IMR-90 (cell line): ENCODE measurements at regions not wholly inside any gene's neighbourhood (a gene's known extent, or its start where the extent isn't known, plus 50 kb on each side); places are given as distances from the start of the nearest gene placed in this dataset.

Source experiments
- ATAC-seq: fragments of 200-7000 bp; cut with Tn5 transposase; 2 replicates; pipeline ENCODE4 v1.9.1; 2020; ENCODE audit warnings: low read depth, mild to moderate bottlenecking, moderate library complexity
- BruUV-seq: library from RNA; stranded (reverse); fragments of 400-500 nt; replicated peaks from 2 replicates; lab custom pipeline; 2021; lab: Mats Ljungman, UMichigan
- CTCF ChIA-PET: fragments of 300-600 bp; formaldehyde crosslinking; extraction: SDS; loops from one replicate; lab custom pipeline; 2021; ENCODE audit warnings: antibody characterized with exemption; lab: Yijun Ruan, JAX
- POLR2A ChIA-PET: fragments of 300-600 bp; sonication (Branson Sonifier 250); formaldehyde crosslinking; loops from one replicate; lab custom pipeline; 2022; ENCODE audit warnings: antibody characterized with exemption; ENCODE audit not compliant: unreplicated experiment; lab: Charles Lee
- DNase-seq: peaks from one replicate; pipeline ENCODE4 v3.0.0; 2013
- H2AFZ ChIP-seq: replicated peaks from 2 replicates; pipeline ENCODE3; 2013; ENCODE audit warnings: low read length, mild to moderate bottlenecking; ENCODE audit not compliant: poor library complexity
- H2AK5ac ChIP-seq: 2 replicates; pipeline ENCODE4 v1.6.1; 2013; ENCODE audit warnings: low read depth, low read length, inconsistent platforms
- H2AK9ac ChIP-seq: replicated peaks from 2 replicates; pipeline ENCODE3; 2013; ENCODE audit warnings: mild to moderate bottlenecking, low read depth, low read length, moderate library complexity; ENCODE audit not compliant: poor library complexity
- H2BK120ac ChIP-seq: 2 replicates; pipeline ENCODE4 v1.6.1; 2013; ENCODE audit warnings: low read depth, low read length, inconsistent platforms
- H2BK15ac ChIP-seq: 3 replicates; pipeline ENCODE4 v1.6.1; 2013; ENCODE audit warnings: low read depth, low read length, inconsistent platforms
- H2BK20ac ChIP-seq: 2 replicates; pipeline ENCODE4 v1.6.1; 2013; ENCODE audit warnings: low read depth, mild to moderate bottlenecking, inconsistent platforms, low read length, moderate library complexity
- H2BK5ac ChIP-seq: 2 replicates; pipeline ENCODE4 v1.6.1; 2013; ENCODE audit warnings: mild to moderate bottlenecking, low read depth, low read length, inconsistent platforms; ENCODE audit not compliant: poor library complexity, severe bottlenecking
- H3K14ac ChIP-seq: replicated peaks from 2 replicates; pipeline ENCODE4 v1.6.1; 2013; ENCODE audit warnings: low read depth, low read length, inconsistent platforms
- H3K18ac ChIP-seq: 2 replicates; pipeline ENCODE4 v1.6.1; 2013; ENCODE audit warnings: low read depth, low read length, control low read depth
- H3K23ac ChIP-seq: 2 replicates; pipeline ENCODE4 v1.6.1; 2013; ENCODE audit warnings: low read depth, low read length, inconsistent platforms
- H3K27ac ChIP-seq: 2 replicates; pipeline ENCODE4 v1.5.1; 2013; ENCODE audit warnings: mild to moderate bottlenecking, control low read depth, low read length; ENCODE audit not compliant: insufficient read depth
- H3K27me3 ChIP-seq: 2 replicates; pipeline ENCODE4 v1.6.1; 2013; ENCODE audit warnings: low read length; ENCODE audit not compliant: control insufficient read depth, insufficient read depth
- H3K36me3 ChIP-seq: 2 replicates; pipeline ENCODE4 v1.6.1; 2013; ENCODE audit warnings: low read length, mixed read lengths; ENCODE audit not compliant: control insufficient read depth, insufficient read depth
- H3K4ac ChIP-seq: 2 replicates; pipeline ENCODE4 v1.6.1; 2013; ENCODE audit warnings: low read depth, low read length, inconsistent platforms
- H3K4me1 ChIP-seq: 2 replicates; pipeline ENCODE4 v1.6.1; 2013; ENCODE audit warnings: low read length, mixed read lengths; ENCODE audit not compliant: control insufficient read depth, insufficient read depth
- H3K4me2 ChIP-seq: 2 replicates; pipeline ENCODE4 v1.6.1; 2013; ENCODE audit warnings: low read depth, mild to moderate bottlenecking, control low read depth, low read length, moderate library complexity
- H3K4me3 ChIP-seq: 2 replicates; pipeline ENCODE4 v1.5.1; 2013; ENCODE audit warnings: low read depth, mild to moderate bottlenecking, control low read depth, low read length, moderate library complexity; ENCODE audit not compliant: insufficient read depth
- H3K56ac ChIP-seq: 2 replicates; pipeline ENCODE4 v1.6.1; 2013; ENCODE audit warnings: low read length, inconsistent platforms; ENCODE audit not compliant: insufficient read depth; ENCODE audit errors: extremely low read depth
- H3K79me1 ChIP-seq, 2 experiments: 2 replicates each; pipeline ENCODE4 v1.6.1; 2013; ENCODE audit warnings: low read length in 2 of 2, inconsistent platforms in 1 of 2, low read depth in 1 of 2
- H3K9ac ChIP-seq: 2 replicates; pipeline ENCODE4 v1.6.1; 2013; ENCODE audit warnings: low read depth, low read length, control low read depth
- H3K9me1 ChIP-seq: 2 replicates; pipeline ENCODE4 v1.6.1; 2013; ENCODE audit warnings: low read length, inconsistent platforms; ENCODE audit not compliant: insufficient read depth
- H3K9me3 ChIP-seq: 2 replicates; pipeline ENCODE4 v1.6.1; 2013; ENCODE audit warnings: low read length; ENCODE audit not compliant: control insufficient read depth, insufficient read depth
- H4K20me1 ChIP-seq: 2 replicates; pipeline ENCODE4 v1.6.1; 2013; ENCODE audit warnings: low read length, inconsistent platforms; ENCODE audit not compliant: insufficient read depth
- H4K5ac ChIP-seq: 2 replicates; pipeline ENCODE4 v1.6.1; 2013; ENCODE audit warnings: mild to moderate bottlenecking, low read depth, low read length, control low read depth
- H4K8ac ChIP-seq, 2 experiments: 2 replicates each; pipeline ENCODE4 v1.6.1; 2013; ENCODE audit warnings: low read depth in 2 of 2, low read length in 2 of 2, control low read depth in 1 of 2, inconsistent platforms in 1 of 2
- H4K91ac ChIP-seq: 2 replicates; pipeline ENCODE4 v1.6.1; 2013; ENCODE audit warnings: low read depth, low read length, inconsistent platforms; ENCODE audit not compliant: insufficient read depth
- BHLHE40 ChIP-seq: fragments of 150-350 bp; IDR thresholded peaks from 2 replicates; pipeline ENCODE4 v1.6.1; 2016; ENCODE audit warnings: mild to moderate bottlenecking, low read depth, low read length
- CEBPB ChIP-seq: IDR thresholded peaks from 2 replicates; pipeline ENCODE4 v1.6.1; 2012; ENCODE audit warnings: low read depth, low read length, improper control_type of control experiment
- CHD1 ChIP-seq: IDR thresholded peaks from 2 replicates; pipeline ENCODE4 v1.6.1; 2012; ENCODE audit warnings: low read depth, low read length, improper control_type of control experiment
- CTCF ChIP-seq: conservative IDR thresholded peaks from 2 replicates; pipeline ENCODE4 v1.5.1; 2012; ENCODE audit warnings: mild to moderate bottlenecking, low read depth, low read length, improper control_type of control experiment
- ELK1 ChIP-seq: fragments of 150-350 bp; IDR thresholded peaks from 2 replicates; pipeline ENCODE4 v1.6.1; 2016; ENCODE audit warnings: low read depth, mild to moderate bottlenecking, low read length, moderate library complexity, borderline replicate concordance
- FOS ChIP-seq: fragments of 150-350 bp; IDR thresholded peaks from 2 replicates; pipeline ENCODE4 v1.6.1; 2016; ENCODE audit warnings: low read depth, low read length
- MAFK ChIP-seq: IDR thresholded peaks from 2 replicates; pipeline ENCODE4 v1.6.1; 2012; ENCODE audit warnings: low read depth, low read length, improper control_type of control experiment
- MAZ ChIP-seq: IDR thresholded peaks from 2 replicates; pipeline ENCODE4 v1.6.1; 2012; ENCODE audit warnings: low read depth, mild to moderate bottlenecking, low read length, improper control_type of control experiment, moderate library complexity, borderline replicate concordance
- MXI1 ChIP-seq: IDR thresholded peaks from 2 replicates; pipeline ENCODE4 v1.6.1; 2012; ENCODE audit warnings: low read depth, mild to moderate bottlenecking, low read length, moderate library complexity, borderline replicate concordance
- NFE2L2 ChIP-seq: fragments of 150-350 bp; IDR thresholded peaks from 2 replicates; pipeline ENCODE4 v1.6.1; 2016; ENCODE audit warnings: low read depth, mild to moderate bottlenecking, low read length
- POLR2A ChIP-seq: IDR thresholded peaks from 2 replicates; pipeline ENCODE4 v1.6.1; 2012; ENCODE audit warnings: mild to moderate bottlenecking, low read depth, low read length
- RAD21 ChIP-seq: IDR thresholded peaks from 2 replicates; pipeline ENCODE4 v1.6.1; 2012; ENCODE audit warnings: low read length, improper control_type of control experiment
- RCOR1 ChIP-seq: IDR thresholded peaks from 2 replicates; pipeline ENCODE4 v1.6.1; 2012; ENCODE audit warnings: mild to moderate bottlenecking, low read length, improper control_type of control experiment; ENCODE audit not compliant: insufficient replicate concordance
- RFX5 ChIP-seq: IDR thresholded peaks from 2 replicates; pipeline ENCODE4 v1.8.0; 2012; ENCODE audit warnings: low read depth, mild to moderate bottlenecking, low read length, moderate library complexity
- USF2 ChIP-seq: fragments of 150-350 bp; IDR thresholded peaks from 2 replicates; pipeline ENCODE4 v1.6.1; 2017; ENCODE audit warnings: mild to moderate bottlenecking, antibody characterized with exemption, low read length, low read depth
- WGBS, 2 experiments: methylation state at CpG; one replicate each; pipeline versions ENCODE4 v1.1.5 to v1.1.7; 2013; ENCODE audit warnings: missing lambda C conversion rate in 2 of 2; ENCODE audit not compliant: insufficient read length in 1 of 2; ENCODE audit errors: extremely low coverage in 2 of 2; 5-methylcytosine and 5-hydroxymethylcytosine counted together
- dilution Hi-C: fragments of 300-500 bp; cut with HindIII; formaldehyde crosslinking; loops from one replicate; pipeline ENCODE4 v1.14.3; 2018; ENCODE audit warnings: low sequenced_read_pairs; ENCODE audit not compliant: unreplicated experiment
- in situ Hi-C: fragments of 300-500 bp; cut with MboI; formaldehyde crosslinking; loops from 3 replicates; pipeline ENCODE4 v1.14.3; 2019; ENCODE audit warnings: low sequenced_read_pairs, inconsistent platforms, mixed read lengths
- intact Hi-C: fragments of 100-400 bp; cut with micrococcal nuclease; formaldehyde crosslinking; loops from 2 replicates; pipeline ENCODE4 v1.10.0; 2022

- H3K27me3 ChIP-seq, result no peaks in the 10 kb centered on the region
- dilution Hi-C loops, result no loop called here
- TF ChIP-seq CHD1 (no peak), MXI1 (no peak), MAFK (no peak), RAD21 (no peak), POLR2A (no peak), CTCF (no peak), MAZ (no peak), RFX5 (no peak), BHLHE40 (no peak), USF2 (no peak), CEBPB (no peak), ELK1 (no peak), FOS (no peak), RCOR1 (no peak), NFE2L2 (no peak)
- no peak overlapping the region for H3K4me3 ChIP-seq
- no peak overlapping the region for H2AFZ ChIP-seq
- no peaks in the 10 kb centered on the region for H3K36me3 ChIP-seq
- H2BK5ac ChIP-seq, result peak overlapping the region; percentile 70
- ChIA-PET POLR2A (no interaction called here), CTCF (interaction anchor here (1.3 kb wide), 1 partner anchor 13 kb away, joined by 3 read pairs; no protein-coding TSS in a partner anchor)
- H3K56ac ChIP-seq, result no peak overlapping the region
- peaks cover 25 to 39% of the 10 kb centered on the region in 2 experiments for H3K79me1 ChIP-seq
- H3K18ac ChIP-seq, result peak overlapping the region; percentile 61; the same call in 1 of the 2 replicates
- peak overlapping the region; percentile 27; the same call in 1 of the 2 replicates for H3K14ac ChIP-seq
- H2AK5ac ChIP-seq, result peak overlapping the region; percentile 95
- WGBS, 2 experiments, result 100% methylated on average over 1 of the region's 6 CpGs; no CpG with 5 or more reads in 1 of the 2 experiments
- H3K4me2 ChIP-seq, result no peak overlapping the region
- no peak overlapping the region for H3K27ac ChIP-seq
- H3K4ac ChIP-seq, result peak overlapping the region; percentile 72
- H3K4me1 ChIP-seq, result peaks cover 12% of the 10 kb centered on the region
- intact Hi-C loops, result no loop called here
- H2BK15ac ChIP-seq, result peak overlapping the region; percentile 97; the same call in 2 of the 3 replicates
- DNase-seq (no peak), ATAC-seq (no peak)
- H2BK20ac ChIP-seq, result peak overlapping the region; percentile 70
- peak overlapping the region; percentile 38 to 84; a peak in 2 of 4 replicates for H4K8ac ChIP-seq
- peak overlapping the region; percentile 48 for H2BK120ac ChIP-seq
- peak overlapping the region; percentile 45; the same call in 1 of the 2 replicates for H4K5ac ChIP-seq
- H3K23ac ChIP-seq, result no peak overlapping the region
- H3K9me1 ChIP-seq, result peaks cover 9% of the 10 kb centered on the region
- no peaks in the 10 kb centered on the region for H4K20me1 ChIP-seq
- peak overlapping the region; percentile 83 for H2AK9ac ChIP-seq
- no TSS peak for BruUV-seq
- H3K9ac ChIP-seq, result no peak overlapping the region
- peak overlapping the region; percentile 83 for H4K91ac ChIP-seq
- no peaks in the 10 kb centered on the region for H3K9me3 ChIP-seq
- in situ Hi-C loops, result no loop called here
These were observed 507.8 kb downstream of the FBXO15 start for GRCh38 chr18:73639788-73640187.
